ENCODE measurements at regions not wholly inside any gene's neighbourhood (a gene's known extent, or its start where the extent isn't known, plus 50 kb on each side); places are given as distances from the start of the nearest gene placed in this dataset.

DNA sequence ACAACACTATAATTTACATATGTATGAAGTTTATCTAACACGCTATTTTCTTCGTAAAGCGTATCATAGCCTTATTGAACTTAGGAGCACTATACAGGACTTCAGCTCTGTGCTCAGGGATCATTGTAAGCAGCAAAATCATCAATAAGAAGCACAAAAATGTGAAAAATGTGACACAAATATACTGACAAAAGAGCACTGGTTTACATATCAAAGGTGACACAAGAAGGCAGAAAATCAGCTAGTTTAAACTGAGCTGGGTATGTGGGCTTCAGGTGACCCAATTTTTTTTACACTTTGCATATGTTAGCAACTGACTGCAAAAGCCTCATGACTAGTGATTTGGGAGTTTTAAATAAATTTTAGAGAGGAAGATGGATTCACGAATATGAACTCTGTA is 215.2 kb upstream of the CHORDC1 start:
- Histone ChIP-seq H3K79me1 (ENCODE audit: low read depth in 1 of 2, low read length in 2 of 2) (no peaks in the 10 kb centered on the region), H3K4ac (ENCODE audit: low read depth, low read length) (no peak overlapping the region), H2AK5ac (ENCODE audit: low read depth, low read length) (no peak overlapping the region), H2BK15ac (ENCODE audit: low read depth, low read length) (no peak overlapping the region), H4K20me1 (ENCODE audit: insufficient read depth, low read length) (no peaks in the 10 kb centered on the region), H2AFZ (replicated peaks; ENCODE audit: low read length, poor library complexity) (no peak overlapping the region), H2BK5ac (ENCODE audit: low read depth, low read length, poor library complexity, severe bottlenecking) (no peak overlapping the region), H3K4me2 (ENCODE audit: low read depth, low read length) (no peak overlapping the region), H4K5ac (ENCODE audit: low read depth, low read length) (no peak overlapping the region), H3K23ac (ENCODE audit: low read depth, low read length) (no peak overlapping the region), H3K36me3 (ENCODE audit: control insufficient read depth, insufficient read depth, low read length) (no peaks in the 10 kb centered on the region), H2BK20ac (ENCODE audit: low read depth, low read length) (no peak overlapping the region), H3K14ac (replicated peaks; ENCODE audit: low read depth, low read length) (no peak overlapping the region), H3K27me3 (ENCODE audit: control insufficient read depth, insufficient read depth, low read length) (no peaks in the 10 kb centered on the region), H3K9me1 (ENCODE audit: insufficient read depth, low read length) (no peaks in the 10 kb centered on the region), H3K9me3 (ENCODE audit: control insufficient read depth, insufficient read depth, low read length) (peaks cover 2% of the 10 kb centered on the region; the same call in 1 of the 2 replicates), H2BK120ac (ENCODE audit: low read depth, low read length) (no peak overlapping the region), H2AK9ac (replicated peaks; ENCODE audit: low read depth, low read length, poor library complexity) (no peak overlapping the region), H4K91ac (ENCODE audit: insufficient read depth, low read depth, low read length) (no peak overlapping the region), H3K56ac (ENCODE audit: extremely low read depth, insufficient read depth, low read length) (no peak overlapping the region), H3K4me3 (ENCODE audit: insufficient read depth, low read depth, low read length) (no peak overlapping the region), H3K4me1 (ENCODE audit: control insufficient read depth, insufficient read depth, low read length) (no peaks in the 10 kb centered on the region), H3K27ac (ENCODE audit: insufficient read depth, low read length) (no peak overlapping the region), H3K9ac (ENCODE audit: low read depth, low read length) (no peak overlapping the region), H4K8ac (ENCODE audit: low read depth in 2 of 2, low read length in 2 of 2) (no peak overlapping the region), H3K18ac (ENCODE audit: low read depth, low read length) (no peak overlapping the region)
- in situ Hi-C loops (cut with MboI; ENCODE audit: low sequenced_read_pairs) (no loop called here), intact Hi-C loops (cut with micrococcal nuclease) (no loop called here), dilution Hi-C loops (cut with HindIII; ENCODE audit: low sequenced_read_pairs, unreplicated experiment) (no loop called here)
- BruUV-seq (replicated peaks): no TSS peak
- no peak for ATAC-seq (ENCODE audit: low read depth)
- ChIA-PET CTCF (no interaction called here), POLR2A (ENCODE audit: unreplicated experiment) (no interaction called here)
- DNase-seq: no peak
- no CpG with 5 or more reads among the region's 4 CpGs for WGBS, 2 experiments (ENCODE audit: extremely low coverage in 2 of 2, insufficient read length in 1 of 2)
- TF ChIP-seq, protein P1, sequence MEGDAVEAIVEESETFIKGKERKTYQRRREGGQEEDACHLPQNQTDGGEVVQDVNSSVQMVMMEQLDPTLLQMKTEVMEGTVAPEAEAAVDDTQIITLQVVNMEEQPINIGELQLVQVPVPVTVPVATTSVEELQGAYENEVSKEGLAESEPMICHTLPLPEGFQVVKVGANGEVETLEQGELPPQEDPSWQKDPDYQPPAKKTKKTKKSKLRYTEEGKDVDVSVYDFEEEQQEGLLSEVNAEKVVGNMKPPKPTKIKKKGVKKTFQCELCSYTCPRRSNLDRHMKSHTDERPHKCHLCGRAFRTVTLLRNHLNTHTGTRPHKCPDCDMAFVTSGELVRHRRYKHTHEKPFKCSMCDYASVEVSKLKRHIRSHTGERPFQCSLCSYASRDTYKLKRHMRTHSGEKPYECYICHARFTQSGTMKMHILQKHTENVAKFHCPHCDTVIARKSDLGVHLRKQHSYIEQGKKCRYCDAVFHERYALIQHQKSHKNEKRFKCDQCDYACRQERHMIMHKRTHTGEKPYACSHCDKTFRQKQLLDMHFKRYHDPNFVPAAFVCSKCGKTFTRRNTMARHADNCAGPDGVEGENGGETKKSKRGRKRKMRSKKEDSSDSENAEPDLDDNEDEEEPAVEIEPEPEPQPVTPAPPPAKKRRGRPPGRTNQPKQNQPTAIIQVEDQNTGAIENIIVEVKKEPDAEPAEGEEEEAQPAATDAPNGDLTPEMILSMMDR (conservative IDR thresholded peaks at IDR 0.05; ENCODE audit: low read depth, low read length): no peak
- TF ChIP-seq NFE2L2 (IDR thresholded peaks at IDR 0.05; ENCODE audit: low read depth, low read length) (no peak), MAFK (IDR thresholded peaks at IDR 0.05; ENCODE audit: low read depth, low read length) (no peak), SMC3 (IDR thresholded peaks at IDR 0.05; ENCODE audit: low read depth, low read length) (no peak), RFX5 (IDR thresholded peaks at IDR 0.05; ENCODE audit: low read depth, low read length) (no peak), BHLHE40 (IDR thresholded peaks at IDR 0.05; ENCODE audit: low read depth, low read length) (no peak), CEBPB (IDR thresholded peaks at IDR 0.05; ENCODE audit: low read depth, low read length) (no peak), FOS (IDR thresholded peaks at IDR 0.05; ENCODE audit: low read depth, low read length) (no peak), MXI1 (IDR thresholded peaks at IDR 0.05; ENCODE audit: borderline replicate concordance, low read depth, low read length) (no peak), RCOR1 (IDR thresholded peaks at IDR 0.05; ENCODE audit: insufficient replicate concordance, low read length) (no peak), RAD21 (IDR thresholded peaks at IDR 0.05; ENCODE audit: low read length) (no peak)
- TF ChIP-seq, protein P2, sequence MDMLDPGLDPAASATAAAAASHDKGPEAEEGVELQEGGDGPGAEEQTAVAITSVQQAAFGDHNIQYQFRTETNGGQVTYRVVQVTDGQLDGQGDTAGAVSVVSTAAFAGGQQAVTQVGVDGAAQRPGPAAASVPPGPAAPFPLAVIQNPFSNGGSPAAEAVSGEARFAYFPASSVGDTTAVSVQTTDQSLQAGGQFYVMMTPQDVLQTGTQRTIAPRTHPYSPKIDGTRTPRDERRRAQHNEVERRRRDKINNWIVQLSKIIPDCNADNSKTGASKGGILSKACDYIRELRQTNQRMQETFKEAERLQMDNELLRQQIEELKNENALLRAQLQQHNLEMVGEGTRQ (IDR thresholded peaks at IDR 0.05; ENCODE audit: low read depth, low read length): no peak
- TF ChIP-seq, protein P3, sequence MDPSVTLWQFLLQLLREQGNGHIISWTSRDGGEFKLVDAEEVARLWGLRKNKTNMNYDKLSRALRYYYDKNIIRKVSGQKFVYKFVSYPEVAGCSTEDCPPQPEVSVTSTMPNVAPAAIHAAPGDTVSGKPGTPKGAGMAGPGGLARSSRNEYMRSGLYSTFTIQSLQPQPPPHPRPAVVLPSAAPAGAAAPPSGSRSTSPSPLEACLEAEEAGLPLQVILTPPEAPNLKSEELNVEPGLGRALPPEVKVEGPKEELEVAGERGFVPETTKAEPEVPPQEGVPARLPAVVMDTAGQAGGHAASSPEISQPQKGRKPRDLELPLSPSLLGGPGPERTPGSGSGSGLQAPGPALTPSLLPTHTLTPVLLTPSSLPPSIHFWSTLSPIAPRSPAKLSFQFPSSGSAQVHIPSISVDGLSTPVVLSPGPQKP (IDR thresholded peaks at IDR 0.05; ENCODE audit: borderline replicate concordance, low read depth, low read length): no peak

Measured in IMR-90 (cell line).